CD4-positive, alpha-beta T cell (primary cell): ENCODE measurements at regions not wholly inside any gene's neighbourhood (a gene's known extent, or its start where the extent isn't known, plus 50 kb on each side); places are given as distances from the start of the nearest gene placed in this dataset.

Source experiments
- ATAC-seq: fragments of 200-7000 bp; cut with Tn5 transposase; one replicate; pipeline ENCODE4 v1.10.0; 2022; ENCODE audit warnings: mild to moderate bottlenecking; ENCODE audit not compliant: poor library complexity
- CTCF ChIA-PET: fragments of 350-600 bp; sonication (Branson Sonifier 250); formaldehyde crosslinking; loops from one replicate; lab custom pipeline; 2021; ENCODE audit warnings: antibody characterized with exemption, inconsistent platforms; lab: Charles Lee
- POLR2A ChIA-PET: fragments of 350-600 bp; sonication (Branson Sonifier 250); formaldehyde crosslinking; loops from one replicate; lab custom pipeline; 2021; ENCODE audit warnings: antibody characterized with exemption, inconsistent platforms; lab: Charles Lee
- DNase-seq, 14 experiments: peaks; one replicate each; pipeline ENCODE4 v3.0.0-alpha.2; 2013 to 2020; ENCODE audit warnings: mixed read lengths in 2 of 14
- H3K27ac ChIP-seq, 2 donors: one replicate each; pipeline versions ENCODE4 v1.5.1 to v1.7.0; 2013; ENCODE audit warnings: low read length in 2 of 2, low read depth in 1 of 2, mild to moderate bottlenecking in 1 of 2
- H3K27me3 ChIP-seq, 2 experiments: 1 replicate in 1 of 2; 2 replicates in 1 of 2; pipeline versions ENCODE4 v1.6.1 to v1.7.0; 2013; ENCODE audit warnings: low read length in 2 of 2, control low read depth in 1 of 2, mild to moderate bottlenecking in 1 of 2, moderate library complexity in 1 of 2; ENCODE audit not compliant: insufficient read depth in 2 of 2, control insufficient read depth in 1 of 2
- H3K36me3 ChIP-seq: one replicate; pipeline ENCODE4 v1.6.1; 2013; ENCODE audit warnings: low read length, control low read depth; ENCODE audit not compliant: insufficient read depth
- H3K4me1 ChIP-seq: one replicate; pipeline ENCODE4 v1.6.1; 2013; ENCODE audit warnings: low read length, control low read depth; ENCODE audit not compliant: insufficient read depth
- H3K4me3 ChIP-seq: one replicate; pipeline ENCODE4 v1.5.1; 2013; ENCODE audit warnings: mild to moderate bottlenecking, low read length, moderate library complexity
- H3K9me3 ChIP-seq, 2 experiments: 1 replicate in 1 of 2; 2 replicates in 1 of 2; pipeline versions ENCODE4 v1.6.1 to v1.7.0; 2013; ENCODE audit warnings: low read length in 2 of 2, mild to moderate bottlenecking in 2 of 2, control low read depth in 1 of 2, moderate library complexity in 1 of 2; ENCODE audit not compliant: control insufficient read depth in 1 of 2, insufficient read depth in 1 of 2
- H3K27ac Mint-ChIP-seq: one replicate; pipeline ENCODE4 v1.8.0; 2020; ENCODE audit warnings: mixed read lengths
- H3K27me3 Mint-ChIP-seq: one replicate; pipeline ENCODE4 v1.8.0; 2021; ENCODE audit warnings: mixed read lengths
- H3K36me3 Mint-ChIP-seq: one replicate; pipeline ENCODE4 v1.8.0; 2021; ENCODE audit warnings: low read depth, mixed read lengths
- H3K4me1 Mint-ChIP-seq: one replicate; pipeline ENCODE4 v1.8.0; 2021; ENCODE audit warnings: low read depth, mixed read lengths
- H3K4me3 Mint-ChIP-seq: one replicate; pipeline ENCODE4 v1.8.0; 2020; ENCODE audit warnings: mild to moderate bottlenecking, mixed read lengths
- H3K9me3 Mint-ChIP-seq: one replicate; pipeline ENCODE4 v1.8.0; 2020; ENCODE audit warnings: mixed read lengths
- intact Hi-C, 2 experiments: fragments of 100-400 bp; cut with DNase I in 1 of 2; cut with micrococcal nuclease in 1 of 2; formaldehyde crosslinking; loops; one replicate each; pipeline versions ENCODE4 v1.15.1 to v1.9.0; 2023 to 2025; cut with DNase I, micrococcal nuclease
- TF ChIP-seq, protein P1 (sequence below): fragments of 200-600 bp; IDR thresholded peaks from one replicate; pipeline ENCODE4 v1.8.0; 2022; ENCODE audit warnings: antibody characterized with exemption, mild to moderate bottlenecking

GRCh38 chr19:31135841-31136240 is 213.4 kb downstream of the TSHZ3 start:
- Mint-ChIP-seq H3K27ac (no peak overlapping the region), H3K36me3 (no peaks in the 10 kb centered on the region), H3K27me3 (peaks cover 31% of the 10 kb centered on the region), H3K4me1 (no peaks in the 10 kb centered on the region), H3K4me3 (no peak overlapping the region), H3K9me3 (no peaks in the 10 kb centered on the region)
- no peak overlapping the region for H3K27ac ChIP-seq
- H3K36me3 ChIP-seq: no peaks in the 10 kb centered on the region
- ChIA-PET CTCF (no interaction called here), POLR2A (no interaction called here)
- DNase-seq (no peak), ATAC-seq (no peak)
- H3K9me3 ChIP-seq: no peaks in the 10 kb centered on the region
- no peak overlapping the region for H3K4me3 ChIP-seq
- intact Hi-C loops: no loop called here
- no peaks in the 10 kb centered on the region for H3K4me1 ChIP-seq
- TF ChIP-seq, protein P1, sequence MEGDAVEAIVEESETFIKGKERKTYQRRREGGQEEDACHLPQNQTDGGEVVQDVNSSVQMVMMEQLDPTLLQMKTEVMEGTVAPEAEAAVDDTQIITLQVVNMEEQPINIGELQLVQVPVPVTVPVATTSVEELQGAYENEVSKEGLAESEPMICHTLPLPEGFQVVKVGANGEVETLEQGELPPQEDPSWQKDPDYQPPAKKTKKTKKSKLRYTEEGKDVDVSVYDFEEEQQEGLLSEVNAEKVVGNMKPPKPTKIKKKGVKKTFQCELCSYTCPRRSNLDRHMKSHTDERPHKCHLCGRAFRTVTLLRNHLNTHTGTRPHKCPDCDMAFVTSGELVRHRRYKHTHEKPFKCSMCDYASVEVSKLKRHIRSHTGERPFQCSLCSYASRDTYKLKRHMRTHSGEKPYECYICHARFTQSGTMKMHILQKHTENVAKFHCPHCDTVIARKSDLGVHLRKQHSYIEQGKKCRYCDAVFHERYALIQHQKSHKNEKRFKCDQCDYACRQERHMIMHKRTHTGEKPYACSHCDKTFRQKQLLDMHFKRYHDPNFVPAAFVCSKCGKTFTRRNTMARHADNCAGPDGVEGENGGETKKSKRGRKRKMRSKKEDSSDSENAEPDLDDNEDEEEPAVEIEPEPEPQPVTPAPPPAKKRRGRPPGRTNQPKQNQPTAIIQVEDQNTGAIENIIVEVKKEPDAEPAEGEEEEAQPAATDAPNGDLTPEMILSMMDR: no peak
- no peaks in the 10 kb centered on the region for H3K27me3 ChIP-seq

GRCh38 chr19:31132753-31133110 is 216.5 kb downstream of the TSHZ3 start:
- intact Hi-C loops: no loop called here
- H3K4me3 Mint-ChIP-seq: no peak overlapping the region
- CTCF ChIA-PET: interaction anchor here (0.5 kb wide), 1 partner anchor 10 kb away, joined by 4 read pairs; no protein-coding TSS in a partner anchor

GRCh38 chr19:31128291-31128690 is 220.9 kb downstream of the TSHZ3 start:
- intact Hi-C loops: no loop called here
- ATAC-seq (no peak), DNase-seq (no peak)
- CTCF ChIA-PET: no interaction called here
- H3K27me3 Mint-ChIP-seq: peaks cover 11% of the 10 kb centered on the region
- POLR2A ChIA-PET: no interaction called here
- H3K9me3 ChIP-seq: peaks cover 0 to 6% of the 10 kb centered on the region in 2 experiments
- no peak overlapping the region for H3K27ac Mint-ChIP-seq
- no peak overlapping the region for H3K27ac ChIP-seq
- no peak overlapping the region for H3K4me3 ChIP-seq
- H3K36me3 ChIP-seq: no peaks in the 10 kb centered on the region
- no peak overlapping the region for H3K4me3 Mint-ChIP-seq
- H3K27me3 ChIP-seq: no peaks in the 10 kb centered on the region
- TF ChIP-seq, protein P1: no peak
- no peaks in the 10 kb centered on the region for H3K4me1 Mint-ChIP-seq
- H3K9me3 Mint-ChIP-seq: no peaks in the 10 kb centered on the region
- no peaks in the 10 kb centered on the region for H3K4me1 ChIP-seq
- no peaks in the 10 kb centered on the region for H3K36me3 Mint-ChIP-seq

More at GRCh38 chr19:31132753-31133110, 216.5 kb downstream of the TSHZ3 start:
- Histone ChIP-seq H3K27ac (no peak overlapping the region), H3K36me3 (no peaks in the 10 kb centered on the region), H3K27me3 (no peaks in the 10 kb centered on the region), H3K9me3 (peaks cover 0 to 4% of the 10 kb centered on the region in 2 experiments), H3K4me1 (no peaks in the 10 kb centered on the region), H3K4me3 (no peak overlapping the region)
- ATAC-seq: no peak
- POLR2A ChIA-PET: no interaction called here
- no peaks in the 10 kb centered on the region for H3K9me3 Mint-ChIP-seq
- no peaks in the 10 kb centered on the region for H3K4me1 Mint-ChIP-seq
- no peak overlapping the region for H3K27ac Mint-ChIP-seq
- TF ChIP-seq, protein P1: no peak
- peaks cover 36% of the 10 kb centered on the region for H3K27me3 Mint-ChIP-seq
- DNase-seq: no peak
- H3K36me3 Mint-ChIP-seq: no peaks in the 10 kb centered on the region
